ENCODE measurements at regions not wholly inside any gene's neighbourhood (a gene's known extent, or its start where the extent isn't known, plus 50 kb on each side); places are given as distances from the start of the nearest gene placed in this dataset.

GRCh38 chr5:77157732-77158532, 52.5 kb upstream of the PDE8B start:
- in situ Hi-C loops (cut with MboI; ENCODE audit: low pct_unique_long_range_greater_than_20kb, low sequenced_read_pairs, unreplicated experiment): no loop called here
- no peak for DNase-seq (ENCODE audit: low spot score)
- no peak for TF ChIP-seq CTCF (IDR thresholded peaks at IDR 0.05; ENCODE audit: extremely low read depth, insufficient read depth, missing control alignments)

- in situ Hi-C loops (cut with MboI; ENCODE audit: low pct_unique_long_range_greater_than_20kb, low sequenced_read_pairs, unreplicated experiment): no loop called here
- TF ChIP-seq CTCF (IDR thresholded peaks at IDR 0.05; ENCODE audit: extremely low read depth, insufficient read depth, missing control alignments): no peak
- DNase-seq (ENCODE audit: low spot score): no peak
These were observed 54.1 kb upstream of the PDE8B start for GRCh38 chr5:77156379-77156778.

GRCh38 chr5:77155179-77155785, 55.2 kb upstream of the PDE8B start:
- no peak for TF ChIP-seq CTCF (IDR thresholded peaks at IDR 0.05; ENCODE audit: extremely low read depth, insufficient read depth, missing control alignments)
- no peak for DNase-seq (ENCODE audit: low spot score)
- in situ Hi-C loops (cut with MboI; ENCODE audit: low pct_unique_long_range_greater_than_20kb, low sequenced_read_pairs, unreplicated experiment): no loop called here

GRCh38 chr5:77152441-77152840, 58.0 kb upstream of the PDE8B start:
- no peak for TF ChIP-seq CTCF (IDR thresholded peaks at IDR 0.05; ENCODE audit: extremely low read depth, insufficient read depth, missing control alignments)
- DNase-seq (ENCODE audit: low spot score): no peak
- in situ Hi-C loops (cut with MboI; ENCODE audit: low pct_unique_long_range_greater_than_20kb, low sequenced_read_pairs, unreplicated experiment): no loop called here

- no peak for DNase-seq (ENCODE audit: low spot score)
- no peak for TF ChIP-seq CTCF (IDR thresholded peaks at IDR 0.05; ENCODE audit: extremely low read depth, insufficient read depth, missing control alignments)
- in situ Hi-C loops (cut with MboI; ENCODE audit: low pct_unique_long_range_greater_than_20kb, low sequenced_read_pairs, unreplicated experiment): no loop called here
These were observed 59.0 kb upstream of the PDE8B start for GRCh38 chr5:77151501-77151900.

GRCh38 chr5:77146896-77147295, 59.8 kb upstream of the ZBED3 start:
- TF ChIP-seq CTCF (IDR thresholded peaks at IDR 0.05; ENCODE audit: extremely low read depth, insufficient read depth, missing control alignments): no peak
- in situ Hi-C loops (cut with MboI; ENCODE audit: low pct_unique_long_range_greater_than_20kb, low sequenced_read_pairs, unreplicated experiment): no loop called here
- no peak for DNase-seq (ENCODE audit: low spot score)
